HG03060 (cell line): ENCODE measurements at regions not wholly inside any gene's neighbourhood (a gene's known extent, or its start where the extent isn't known, plus 50 kb on each side); places are given as distances from the start of the nearest gene placed in this dataset.
"Not testable (repeated sequence)": the region's sequence is repeated elsewhere in the genome, so short reads cannot be mapped to it uniquely, and the experiment has no call there.

Source experiments
- ATAC-seq: cut with Tn5 transposase; IDR thresholded peaks from one replicate; pipeline ENCODE4 v1.9.1; 2021; ENCODE audit warnings: low read depth, moderate number of reproducible peaks; ENCODE audit not compliant: unreplicated experiment

GRCh38 chrX:84611843-84612636 is 109.8 kb upstream of the HDX start:
- ATAC-seq = no peak

GRCh38 chrX:84634201-84634782 is 132.0 kb upstream of the HDX start:
- no peak for ATAC-seq

GRCh38 chrX:84666086-84666485 is 163.8 kb upstream of the HDX start:
- no peak for ATAC-seq

- ATAC-seq = no peak
Measured at GRCh38 chrX:84690228-84690627, 188.0 kb upstream of the HDX start.

- ATAC-seq = no peak
Measured at GRCh38 chrX:84709987-84710386, 207.7 kb upstream of the HDX start.

GRCh38 chrX:84710611-84711010 is 208.4 kb upstream of the HDX start:
- ATAC-seq = no peak

- no peak for ATAC-seq
Measured at GRCh38 chrX:84712621-84713020, 210.4 kb upstream of the HDX start.

- no peak for ATAC-seq
Measured at GRCh38 chrX:84715315-84715714, 213.1 kb upstream of the HDX start.

GRCh38 chrX:84717343-84717742 is 215.1 kb upstream of the HDX start:
- ATAC-seq = no peak

GRCh38 chrX:84721416-84721815 is 219.2 kb upstream of the HDX start:
- no peak for ATAC-seq

- ATAC-seq = no peak
Measured at GRCh38 chrX:84724576-84724975, 222.3 kb upstream of the HDX start.

GRCh38 chrX:84729408-84729807 is 227.2 kb upstream of the HDX start:
- no peak for ATAC-seq

GRCh38 chrX:84729809-84730208 is 227.6 kb upstream of the HDX start:
- ATAC-seq = peak; percentile 98

- ATAC-seq = no peak
Measured at GRCh38 chrX:84735025-84735424, 232.8 kb upstream of the HDX start.

GRCh38 chrX:84737471-84737871 is 235.2 kb upstream of the HDX start:
- ATAC-seq = no peak

GRCh38 chrX:84747516-84747915 is 245.3 kb upstream of the HDX start:
- no peak for ATAC-seq

GRCh38 chrX:84748965-84749656 is 246.9 kb upstream of the HDX start:
- no peak for ATAC-seq

- no peak for ATAC-seq
Measured at GRCh38 chrX:84760560-84760959, 243.1 kb upstream of the APOOL start.

- ATAC-seq = no peak
Measured at GRCh38 chrX:84796321-84796720, 207.4 kb upstream of the APOOL start.

- no peak for ATAC-seq
Measured at GRCh38 chrX:84830836-84831235, 172.8 kb upstream of the APOOL start.

GRCh38 chrX:84846541-84846940 is 157.1 kb upstream of the APOOL start:
- ATAC-seq = not testable (repeated sequence)

- not testable (repeated sequence) for ATAC-seq
Measured at GRCh38 chrX:84851183-84851582, 152.5 kb upstream of the APOOL start.
